ENCODE measurements at regions not wholly inside any gene's neighbourhood (a gene's known extent, or its start where the extent isn't known, plus 50 kb on each side); places are given as distances from the start of the nearest gene placed in this dataset.

- Histone ChIP-seq H3K4me1 (ENCODE audit: insufficient read depth, low read length) (no peaks in the 10 kb centered on the region), H2BK5ac (ENCODE audit: insufficient read length, low read length) (no peak overlapping the region), H3K27ac (ENCODE audit: insufficient read length, low read depth, low read length) (no peak overlapping the region), H4K91ac (ENCODE audit: insufficient read length, low read depth, low read length) (no peak overlapping the region), H3K79me2 (ENCODE audit: insufficient read depth, low read length) (peaks cover 2% of the 10 kb centered on the region; the same call in 1 of the 2 replicates), H3K9ac (ENCODE audit: extremely low read depth, insufficient read length, low read length) (no peak overlapping the region), H3K14ac (ENCODE audit: insufficient read depth, low read length) (no peak overlapping the region), H3K18ac (ENCODE audit: insufficient read length, low read depth, low read length) (no peak overlapping the region), H2BK12ac (ENCODE audit: insufficient read length, low read depth, low read length) (no peak overlapping the region), H3K23ac (ENCODE audit: insufficient read length, low read depth, low read length) (no peak overlapping the region), H3K56ac (ENCODE audit: insufficient read length, low read depth, low read length) (no peak overlapping the region), H3K9me3 (ENCODE audit: control insufficient read depth, low read depth, low read length) (no peaks in the 10 kb centered on the region), H4K8ac (replicated peaks; ENCODE audit: insufficient read length, low read depth, low read length) (no peak overlapping the region), H3K4ac (ENCODE audit: low read depth, low read length) (no peak overlapping the region), H2BK20ac (ENCODE audit: low read depth, low read length, poor library complexity, severe bottlenecking) (no peak overlapping the region), H3T11ph (ENCODE audit: low read length) (no peak overlapping the region), H3K23me2 (ENCODE audit: insufficient read length, low read depth, low read length, poor library complexity, severe bottlenecking) (no peaks in the 10 kb centered on the region), H2AFZ (ENCODE audit: low read length) (no peak overlapping the region), H3K79me1 (ENCODE audit: insufficient read depth, low read depth, low read length, poor library complexity, severe bottlenecking) (no peaks in the 10 kb centered on the region), H2BK15ac (ENCODE audit: low read depth, low read length) (no peak overlapping the region), H4K20me1 (ENCODE audit: control insufficient read depth, insufficient read depth, insufficient read length) (no peaks in the 10 kb centered on the region), H3K27me3 (ENCODE audit: insufficient read depth, low read length) (no peaks in the 10 kb centered on the region), H3K4me2 (ENCODE audit: insufficient read depth, insufficient read length, low read length) (no peak overlapping the region), H2AK5ac (ENCODE audit: insufficient read length, low read length) (no peak overlapping the region), H2BK120ac (ENCODE audit: low read depth, low read length, poor library complexity, severe bottlenecking) (no peak overlapping the region), H4K5ac (ENCODE audit: insufficient read length, low read depth, low read length) (no peak overlapping the region)
- WGBS (ENCODE audit: extremely low coverage, insufficient read length, low lambda C conversion rate), result no CpG with 5 or more reads among the region's 4 CpGs
- H3K27me3 Mint-ChIP-seq (ENCODE audit: low read depth), result no peaks in the 10 kb centered on the region
- H3K27ac Mint-ChIP-seq, result peak overlapping the region in 1 of 3 experiments; percentile 59; a peak in 1 of 7 replicates
- peaks cover 0 to 4% of the 10 kb centered on the region in 2 experiments; a peak in 1 of 4 replicates for H3K4me1 Mint-ChIP-seq
- DNase-seq, result no peak
- no peaks in the 10 kb centered on the region; a peak in 1 of 5 replicates for H3K9me3 Mint-ChIP-seq
- TF ChIP-seq CTCF (conservative IDR thresholded peaks at IDR 0.05), result no peak
- H3K4me3 Mint-ChIP-seq, result no peak overlapping the region
- H3K36me3 Mint-ChIP-seq (ENCODE audit: insufficient read depth in 1 of 3, low read depth in 3 of 3), result no peaks in the 10 kb centered on the region
Measured at GRCh38 chr1:222049176-222049575, 307.3 kb upstream of the DUSP10 start.
